Frontal cortex (tissue), 3 donors: ENCODE measurements at regions not wholly inside any gene's neighbourhood (a gene's known extent, or its start where the extent isn't known, plus 50 kb on each side); places are given as distances from the start of the nearest gene placed in this dataset.

Experiments used
- DNase-seq, 2 donors: peaks; one replicate each; pipeline ENCODE4 v3.0.0; 2012; ENCODE audit warnings: low spot score in 2 of 2
- FAIRE-seq: peaks from 2 replicates; lab custom pipeline; 2012; peaks lifted over from hg19 to GRCh38; lab: Jason Lieb, UNC
- donor health status: control.
- donor health status: control.
- donor health status: control.

DNA sequence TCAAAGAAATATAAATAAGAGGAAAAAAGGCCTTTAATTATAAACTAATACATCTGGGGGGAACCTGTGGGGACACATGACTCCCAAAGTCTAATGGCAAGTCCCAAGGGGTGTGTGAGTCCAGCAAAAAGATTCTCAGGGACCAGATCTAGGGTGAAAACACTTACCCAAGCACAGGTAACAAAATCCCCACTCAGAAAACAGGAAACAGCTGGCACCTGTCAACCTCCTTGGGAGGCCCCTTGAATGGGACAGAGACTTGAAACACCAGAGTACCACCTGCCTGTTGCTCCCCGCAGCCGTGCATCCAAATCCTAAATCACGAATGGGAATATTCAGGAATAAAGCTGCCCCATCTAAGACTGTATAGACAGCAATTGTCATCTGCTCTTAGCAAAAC, 461.2 kb upstream of the CDH5 start:
- FAIRE-seq: no peak
- DNase-seq: no peak

- no peak for DNase-seq
- FAIRE-seq: no peak
These were observed 469.9 kb upstream of the CDH5 start for GRCh38 chr16:65896448-65897153.

DNA sequence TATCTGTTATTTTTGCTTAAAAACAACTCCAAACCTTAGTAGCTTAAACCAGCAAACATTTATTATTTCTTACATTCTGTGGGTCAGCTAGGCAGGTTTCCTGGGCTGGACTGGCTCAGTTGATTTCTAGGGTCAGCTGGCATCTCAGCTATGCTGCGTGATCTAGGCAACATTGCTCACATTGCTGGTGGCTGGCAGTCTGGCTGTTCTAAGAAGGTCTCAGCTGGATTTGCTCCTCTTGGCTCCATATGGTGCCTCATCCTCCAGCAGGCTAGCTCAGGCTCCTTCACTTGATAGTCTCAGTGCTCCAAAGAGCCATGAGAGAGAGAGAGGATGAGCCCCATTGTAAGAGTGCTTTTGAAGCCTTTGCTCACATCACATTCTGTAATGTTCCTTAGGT, 470.6 kb upstream of the CDH5 start:
- DNase-seq (no peak), FAIRE-seq (no peak)

GRCh38 chr16:65895486-65895885, 471.0 kb upstream of the CDH5 start:
- FAIRE-seq (no peak), DNase-seq (no peak)

DNA sequence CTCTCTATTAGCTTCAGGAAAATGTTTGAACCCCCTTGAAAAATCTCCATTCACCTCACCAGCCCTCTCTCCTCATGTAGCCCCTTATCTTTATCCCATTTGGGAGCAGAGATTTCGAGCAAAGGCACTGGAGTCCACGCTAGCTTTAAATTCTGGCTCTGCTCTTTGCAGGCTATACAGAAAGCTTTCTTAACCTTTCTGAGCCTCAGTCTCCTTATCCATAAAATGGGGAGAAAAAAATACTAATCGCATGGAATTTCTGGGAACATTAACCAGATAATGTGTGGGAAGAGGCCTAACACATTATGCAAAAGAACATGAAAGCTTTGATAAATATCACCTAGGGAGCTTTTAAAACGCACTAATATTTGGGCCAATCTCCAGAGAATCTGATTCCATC, 476.3 kb upstream of the CDH5 start:
- no peak for FAIRE-seq

GRCh38 chr16:65889533-65889966, 476.9 kb upstream of the CDH5 start:
- DNase-seq: no peak
- no peak for FAIRE-seq

More for the DNA sequence above, 476.3 kb upstream of the CDH5 start:
- no peak for DNase-seq

GRCh38 chr16:65888201-65888600, 478.3 kb upstream of the CDH5 start:
- FAIRE-seq (no peak), DNase-seq (no peak)

DNA sequence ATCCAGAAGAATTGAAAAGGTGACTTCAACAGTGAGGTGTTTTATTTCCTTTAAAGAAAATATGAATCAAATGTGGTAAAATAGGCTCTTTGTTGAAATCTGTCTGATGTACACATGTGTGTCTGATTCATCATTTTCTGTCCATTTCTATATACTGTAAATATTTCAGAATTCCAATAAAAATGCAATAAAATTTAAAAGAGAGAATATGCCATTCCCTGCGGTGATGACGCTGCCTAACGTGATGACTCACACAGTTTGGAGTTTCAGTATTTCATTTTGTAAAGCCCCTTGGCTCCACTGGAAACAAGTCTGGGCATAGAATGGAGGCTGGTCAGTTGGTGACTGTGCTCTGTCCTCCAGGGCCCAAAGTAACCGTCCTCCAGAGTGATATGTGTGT, 482.5 kb upstream of the CDH5 start:
- DNase-seq: no peak
- FAIRE-seq: no peak

GRCh38 chr16:65878347-65878746, 488.1 kb upstream of the CDH5 start:
- DNase-seq (no peak), FAIRE-seq (no peak)

DNA sequence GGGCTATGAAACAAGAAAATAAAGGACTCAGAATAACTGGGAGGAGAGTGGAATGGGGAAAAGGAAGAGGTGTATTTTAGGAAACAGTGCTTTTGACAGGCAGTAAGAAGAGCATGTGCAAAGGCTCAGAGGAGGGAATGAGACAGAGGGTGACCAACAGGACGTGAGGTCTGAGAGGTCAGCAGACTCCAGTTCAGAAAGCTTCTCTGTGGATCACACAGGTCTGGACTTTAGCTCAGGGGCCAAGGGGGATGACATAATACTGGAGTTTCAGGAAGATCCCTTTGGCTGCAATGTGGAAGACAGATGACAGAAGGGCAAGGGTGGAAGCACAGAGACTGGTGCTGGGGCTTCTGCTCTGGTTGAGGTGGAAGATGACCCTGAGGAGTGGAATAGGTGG, 489.9 kb upstream of the CDH5 start:
- FAIRE-seq (no peak), DNase-seq (no peak)

DNA sequence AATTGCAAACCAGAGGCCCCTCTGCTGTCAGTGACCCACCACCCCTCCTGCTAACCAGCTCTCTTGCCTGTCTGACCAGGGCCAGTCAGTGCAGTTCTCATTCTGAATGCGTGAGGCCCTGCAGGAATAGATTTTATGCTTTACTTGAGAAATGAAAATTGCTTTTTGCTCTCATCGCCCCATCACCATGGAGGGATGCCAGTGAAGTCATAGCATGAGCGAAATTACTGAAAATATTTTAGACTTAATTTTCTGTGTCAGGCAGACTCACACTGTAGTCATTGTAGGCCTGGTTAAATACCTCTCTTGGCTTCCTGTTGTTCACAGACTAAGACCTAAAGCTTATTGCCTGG, 490.5 kb upstream of the CDH5 start:
- DNase-seq (no peak), FAIRE-seq (no peak)

GRCh38 chr16:65875381-65876055, 491.0 kb upstream of the CDH5 start:
- FAIRE-seq (no peak), DNase-seq (no peak)

- no peak for FAIRE-seq
- no peak for DNase-seq
These were observed 497.2 kb upstream of the CDH5 start for GRCh38 chr16:65869261-65869660.

GRCh38 chr16:65867276-65867960, 499.1 kb upstream of the CDH5 start:
- DNase-seq (no peak), FAIRE-seq (no peak)

- DNase-seq: no peak
- no peak for FAIRE-seq
These were observed 503.3 kb upstream of the CDH5 start for GRCh38 chr16:65863236-65863635.

- FAIRE-seq (no peak), DNase-seq (no peak)
These were observed 505.3 kb upstream of the CDH5 start for GRCh38 chr16:65861131-65861731.

DNA sequence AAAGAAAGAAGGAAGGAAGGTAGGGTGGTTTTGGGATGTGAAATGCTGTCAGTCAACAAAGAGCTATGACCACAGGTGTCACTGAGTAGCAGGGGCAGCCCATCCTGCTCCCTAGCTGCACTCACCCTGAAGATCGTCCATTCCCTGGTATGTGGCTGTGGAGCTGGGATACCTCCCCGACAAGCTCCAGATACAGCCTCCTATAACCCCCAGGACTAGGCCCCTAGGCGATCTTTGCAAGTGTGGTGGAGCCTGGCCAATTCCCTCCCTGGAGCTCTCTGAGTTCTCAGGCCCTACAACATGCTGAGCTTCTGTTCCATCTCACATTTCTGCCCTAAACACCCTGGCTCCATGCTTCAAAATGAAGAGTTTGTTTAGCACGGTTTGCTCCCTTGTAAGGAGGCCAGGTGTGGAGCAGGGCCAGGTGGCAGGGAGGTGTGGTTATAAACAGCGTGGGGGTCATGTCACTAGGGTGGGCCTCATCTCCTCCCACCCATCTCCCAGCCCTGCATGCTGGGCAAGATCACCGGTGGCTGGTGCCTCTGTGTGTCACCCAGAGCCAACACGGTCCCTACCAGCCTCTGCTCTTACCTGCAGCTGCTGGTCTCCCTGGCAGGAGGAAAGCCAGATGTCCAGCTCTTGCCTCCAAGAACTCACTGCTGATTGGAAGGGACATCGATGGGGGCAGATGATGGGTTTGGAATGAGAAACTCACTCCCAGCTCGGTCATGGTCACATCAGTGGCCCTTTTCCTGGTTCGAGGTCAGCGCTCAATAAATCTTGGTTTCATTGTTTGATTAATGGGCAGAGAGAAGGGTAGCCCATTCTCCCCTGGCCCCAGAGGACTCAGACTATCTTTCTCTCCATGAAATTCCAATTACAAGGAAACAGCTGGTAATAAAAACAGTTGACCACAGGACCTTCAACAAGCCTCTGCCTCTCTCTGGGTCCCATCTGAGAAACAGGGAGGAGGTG, 511.0 kb upstream of the CDH5 start:
- DNase-seq (no peak), FAIRE-seq (no peak)

DNA sequence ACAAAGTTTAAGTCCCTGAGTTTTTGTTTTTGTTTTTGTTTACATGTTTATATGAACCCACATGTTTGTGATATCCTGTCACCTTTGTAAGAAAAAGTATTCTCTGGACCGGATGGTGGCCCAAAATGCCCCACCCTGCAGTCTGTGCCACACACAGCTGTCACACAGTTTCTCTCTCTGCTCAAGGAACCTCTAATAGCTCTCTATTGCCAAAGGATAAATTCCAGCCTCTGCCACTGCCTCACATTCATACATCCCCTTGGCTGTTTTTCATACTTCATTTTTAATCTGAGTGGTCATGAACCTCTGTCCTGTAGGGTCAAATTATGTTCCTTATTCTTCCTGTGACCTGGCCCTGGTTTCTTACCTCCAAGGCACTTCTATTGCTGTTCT, 520.3 kb upstream of the CDH5 start:
- DNase-seq (no peak), FAIRE-seq (no peak)

DNA sequence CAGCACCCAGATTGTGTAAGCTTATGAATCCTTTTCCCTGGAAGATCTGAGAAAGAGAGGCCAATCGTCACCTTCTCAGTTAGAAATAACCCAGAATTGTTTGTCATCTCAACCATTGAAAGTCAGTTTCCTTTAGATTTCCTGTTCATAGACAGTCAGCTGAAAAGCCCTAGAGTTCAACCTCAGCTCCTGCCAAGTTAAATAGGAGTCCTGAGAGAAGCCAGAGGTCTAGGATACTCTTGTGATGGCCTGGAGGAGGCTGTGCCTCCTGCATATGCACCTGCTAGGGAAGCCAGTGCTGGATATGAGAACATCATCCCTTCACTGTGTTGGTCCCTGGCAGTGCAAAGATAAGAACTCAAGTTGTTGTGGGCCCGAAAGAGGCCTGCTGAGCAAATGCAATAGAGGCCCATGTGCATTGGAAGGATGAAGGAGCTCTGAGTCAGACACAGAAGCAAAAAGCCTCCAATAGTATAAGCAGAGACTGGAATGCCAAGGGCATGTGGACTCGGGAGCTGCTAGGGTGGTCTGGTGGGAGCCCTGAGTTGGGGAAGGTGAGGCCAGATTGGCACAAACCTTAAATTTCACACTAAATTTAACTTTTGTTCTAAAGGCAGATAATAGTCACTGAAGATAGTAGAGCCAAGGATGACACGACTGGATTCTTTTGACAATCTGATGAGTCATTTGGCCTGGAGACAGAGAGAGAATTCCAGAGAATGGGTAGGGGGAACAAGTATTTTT, 520.9 kb upstream of the CDH5 start:
- no peak for FAIRE-seq
- DNase-seq: no peak
